Neural cell (in vitro differentiated cells): ENCODE measurements at regions not wholly inside any gene's neighbourhood (a gene's known extent, or its start where the extent isn't known, plus 50 kb on each side); places are given as distances from the start of the nearest gene placed in this dataset.
"Not testable (repeated sequence)": the region's sequence is repeated elsewhere in the genome, so short reads cannot be mapped to it uniquely, and the experiment has no call there.

Experiments
- EP300 ChIP-seq: fragments of 450-650 bp; conservative IDR thresholded peaks from 2 replicates; pipeline ENCODE4 v1.6.1; 2014; ENCODE audit warnings: antibody characterized with exemption, mild to moderate bottlenecking, moderate library complexity; ENCODE audit not compliant: poor library complexity, severe bottlenecking
- EZH2 ChIP-seq: fragments of 200-600, 300-800 bp; shearing (Covaris generic), sonication (generic); IDR thresholded peaks from 2 replicates; pipeline ENCODE4 v1.6.1; 2014; ENCODE audit warnings: antibody characterized with exemption, low read length, borderline replicate concordance, mild to moderate bottlenecking; ENCODE audit not compliant: insufficient read depth, poor library complexity, severe bottlenecking
- MXI1 ChIP-seq: fragments of 450-650 bp; conservative IDR thresholded peaks from 2 replicates; pipeline ENCODE4 v1.6.1; 2014; ENCODE audit warnings: antibody characterized with exemption, mild to moderate bottlenecking; ENCODE audit not compliant: poor library complexity, severe bottlenecking
- POLR2AphosphoS5 ChIP-seq: IDR thresholded peaks from 2 replicates; pipeline ENCODE4 v1.6.1; 2012
- RAD21 ChIP-seq: fragments of 450-650 bp; conservative IDR thresholded peaks from 2 replicates; pipeline ENCODE4 v1.6.1; 2014; ENCODE audit warnings: antibody characterized with exemption, mild to moderate bottlenecking, moderate library complexity
- REST ChIP-seq: IDR thresholded peaks from 2 replicates; pipeline ENCODE4 v1.6.1; 2012; ENCODE audit warnings: borderline replicate concordance
- SMC3 ChIP-seq: fragments of 450-650 bp; conservative IDR thresholded peaks from 2 replicates; pipeline ENCODE4 v1.6.1; 2014; ENCODE audit warnings: antibody characterized with exemption, mild to moderate bottlenecking, moderate library complexity; ENCODE audit not compliant: poor library complexity
- TF ChIP-seq, protein P1 (sequence below): fragments of 450-650 bp; IDR thresholded peaks from 2 replicates; pipeline ENCODE4 v1.5.1; 2014; ENCODE audit warnings: antibody characterized with exemption, mild to moderate bottlenecking, moderate library complexity; ENCODE audit not compliant: poor library complexity, severe bottlenecking

- TF ChIP-seq POLR2AphosphoS5, EZH2, EP300, REST, MXI1, RAD21, SMC3: not testable (repeated sequence)
- TF ChIP-seq, protein P1, sequence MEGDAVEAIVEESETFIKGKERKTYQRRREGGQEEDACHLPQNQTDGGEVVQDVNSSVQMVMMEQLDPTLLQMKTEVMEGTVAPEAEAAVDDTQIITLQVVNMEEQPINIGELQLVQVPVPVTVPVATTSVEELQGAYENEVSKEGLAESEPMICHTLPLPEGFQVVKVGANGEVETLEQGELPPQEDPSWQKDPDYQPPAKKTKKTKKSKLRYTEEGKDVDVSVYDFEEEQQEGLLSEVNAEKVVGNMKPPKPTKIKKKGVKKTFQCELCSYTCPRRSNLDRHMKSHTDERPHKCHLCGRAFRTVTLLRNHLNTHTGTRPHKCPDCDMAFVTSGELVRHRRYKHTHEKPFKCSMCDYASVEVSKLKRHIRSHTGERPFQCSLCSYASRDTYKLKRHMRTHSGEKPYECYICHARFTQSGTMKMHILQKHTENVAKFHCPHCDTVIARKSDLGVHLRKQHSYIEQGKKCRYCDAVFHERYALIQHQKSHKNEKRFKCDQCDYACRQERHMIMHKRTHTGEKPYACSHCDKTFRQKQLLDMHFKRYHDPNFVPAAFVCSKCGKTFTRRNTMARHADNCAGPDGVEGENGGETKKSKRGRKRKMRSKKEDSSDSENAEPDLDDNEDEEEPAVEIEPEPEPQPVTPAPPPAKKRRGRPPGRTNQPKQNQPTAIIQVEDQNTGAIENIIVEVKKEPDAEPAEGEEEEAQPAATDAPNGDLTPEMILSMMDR = not testable (repeated sequence)
These were observed 81.8 kb upstream of the ZNF746 start for GRCh38 chr7:149579365-149579764.
